DND-41 (cell line): ENCODE measurements at regions not wholly inside any gene's neighbourhood (a gene's known extent, or its start where the extent isn't known, plus 50 kb on each side); places are given as distances from the start of the nearest gene placed in this dataset.

Source experiments
- CTCF ChIP-seq: IDR thresholded peaks from 2 replicates; pipeline ENCODE4 v1.5.1; 2012; ENCODE audit warnings: borderline replicate concordance, low read length, moderate library complexity, mild to moderate bottlenecking; ENCODE audit not compliant: poor library complexity, severe bottlenecking; ENCODE audit errors: extremely low read depth
- EZH2 ChIP-seq: IDR thresholded peaks from 3 replicates; pipeline ENCODE4 v1.6.1; 2012; ENCODE audit warnings: borderline replicate concordance, low read depth, mild to moderate bottlenecking, moderate library complexity, low read length, inconsistent platforms; ENCODE audit not compliant: severe bottlenecking

- no peak for TF ChIP-seq CTCF
- TF ChIP-seq EZH2: no peak
Measured at GRCh38 chr3:13715961-13716360, 163.9 kb downstream of the WNT7A start.
